HUDEP-2 (cell line): ENCODE measurements at regions not wholly inside any gene's neighbourhood (a gene's known extent, or its start where the extent isn't known, plus 50 kb on each side); places are given as distances from the start of the nearest gene placed in this dataset.
A peak's percentile ranks its signal among the peaks of the same experiment; 100 is the strongest.

Source experiments
- DNase-seq, 76 experiments: peaks; one replicate each; lab custom pipeline; 2025; ENCODE audit not compliant: unreplicated experiment in 76 of 76; lab: John Stamatoyannopoulos, UW

GRCh38 chr16:73775841-73776388 lies 520.7 kb upstream of the PSMD7 start:
- no peak for DNase-seq

- DNase-seq: no peak
Measured at GRCh38 chr16:73771196-73772064, 525.2 kb upstream of the PSMD7 start.

GRCh38 chr16:73768786-73769203 lies 527.8 kb upstream of the PSMD7 start:
- no peak for DNase-seq

DNA sequence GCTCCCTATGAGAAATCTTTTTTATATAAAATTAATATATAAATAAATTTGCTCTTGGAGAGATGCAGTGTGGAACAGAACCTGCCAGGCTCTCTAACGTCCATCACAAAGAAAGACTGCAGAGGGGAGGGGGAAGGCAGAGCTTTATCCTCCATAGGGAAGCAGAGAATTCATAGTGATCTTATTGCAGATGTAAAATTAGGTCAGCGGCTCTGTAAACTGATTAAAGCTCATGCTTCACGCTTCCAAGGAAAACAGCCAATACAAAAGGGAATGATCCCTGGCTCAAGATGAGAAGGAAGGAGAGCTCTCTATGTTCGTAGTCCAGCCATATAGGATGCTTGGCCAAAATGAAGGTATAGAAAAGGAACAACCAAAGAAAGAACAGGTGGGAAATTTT lies 532.3 kb upstream of the PSMD7 start:
- no peak for DNase-seq

DNA sequence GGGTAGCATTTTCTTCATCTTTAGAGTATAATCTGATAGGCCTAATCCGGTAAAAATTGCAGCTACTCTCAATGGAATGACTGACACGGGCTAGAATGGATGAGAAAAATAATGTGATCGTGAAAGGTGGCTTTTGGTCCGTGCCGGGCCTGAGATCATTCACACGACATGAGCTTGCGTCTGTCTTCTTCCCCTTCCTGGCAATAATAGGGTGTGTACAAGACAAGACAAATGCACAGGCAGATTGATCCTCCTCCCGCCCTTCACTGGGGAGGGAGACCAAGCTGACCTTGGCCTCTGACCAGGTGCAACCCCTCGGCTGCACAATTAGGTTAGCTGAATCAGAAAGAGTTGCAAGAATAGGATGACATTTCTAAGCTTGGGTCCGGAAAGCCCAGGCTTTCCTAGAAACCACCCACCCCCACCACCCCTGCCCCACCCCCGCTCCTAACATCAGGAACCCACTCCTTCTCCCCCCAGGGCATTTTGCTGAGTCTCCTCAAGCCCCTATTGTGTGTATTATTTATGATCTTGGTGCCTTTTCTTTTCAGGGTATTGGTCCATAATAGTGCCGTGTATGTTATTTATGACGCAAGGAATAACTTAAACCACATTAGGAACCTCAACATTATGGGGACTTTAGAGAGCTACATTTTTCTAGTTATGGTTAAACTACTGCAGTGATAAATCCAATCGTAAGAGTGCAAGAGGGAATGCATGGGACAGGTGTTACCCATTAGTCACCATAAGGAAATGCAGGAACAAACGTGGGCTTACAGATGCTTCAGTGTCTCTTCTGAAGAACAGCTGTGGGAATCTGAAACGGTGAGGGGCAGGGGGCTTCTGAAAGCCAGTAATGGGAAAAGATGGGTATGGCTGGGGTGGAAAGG lies 540.1 kb upstream of the PSMD7 start:
- no peak for DNase-seq

- no peak for DNase-seq
Measured at GRCh38 chr16:73753931-73754330, 542.7 kb upstream of the PSMD7 start.

DNA sequence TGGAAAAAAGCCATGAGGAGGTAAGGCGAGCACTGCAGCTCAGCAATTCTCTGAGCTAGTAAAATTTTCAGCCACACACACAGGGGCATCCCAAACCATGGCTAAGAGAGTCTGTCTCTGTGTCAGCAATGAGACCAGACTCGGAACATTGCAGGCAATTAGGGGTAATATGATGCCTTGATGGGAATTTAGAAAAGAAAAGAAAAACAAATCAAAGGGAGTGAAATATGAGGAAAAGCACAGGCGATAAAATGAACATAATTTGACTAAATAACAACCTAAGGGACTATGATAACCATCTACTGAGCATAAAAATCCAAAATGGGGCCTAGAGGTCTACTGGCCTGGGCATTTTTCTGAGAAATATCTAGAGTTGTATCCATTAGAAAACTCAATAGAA lies 546.0 kb upstream of the PSMD7 start:
- DNase-seq: no peak

GRCh38 chr16:73747328-73747727 lies 549.3 kb upstream of the PSMD7 start:
- no peak for DNase-seq

- no peak for DNase-seq
Measured at GRCh38 chr16:73746554-73746953, 550.1 kb upstream of the PSMD7 start.

DNA sequence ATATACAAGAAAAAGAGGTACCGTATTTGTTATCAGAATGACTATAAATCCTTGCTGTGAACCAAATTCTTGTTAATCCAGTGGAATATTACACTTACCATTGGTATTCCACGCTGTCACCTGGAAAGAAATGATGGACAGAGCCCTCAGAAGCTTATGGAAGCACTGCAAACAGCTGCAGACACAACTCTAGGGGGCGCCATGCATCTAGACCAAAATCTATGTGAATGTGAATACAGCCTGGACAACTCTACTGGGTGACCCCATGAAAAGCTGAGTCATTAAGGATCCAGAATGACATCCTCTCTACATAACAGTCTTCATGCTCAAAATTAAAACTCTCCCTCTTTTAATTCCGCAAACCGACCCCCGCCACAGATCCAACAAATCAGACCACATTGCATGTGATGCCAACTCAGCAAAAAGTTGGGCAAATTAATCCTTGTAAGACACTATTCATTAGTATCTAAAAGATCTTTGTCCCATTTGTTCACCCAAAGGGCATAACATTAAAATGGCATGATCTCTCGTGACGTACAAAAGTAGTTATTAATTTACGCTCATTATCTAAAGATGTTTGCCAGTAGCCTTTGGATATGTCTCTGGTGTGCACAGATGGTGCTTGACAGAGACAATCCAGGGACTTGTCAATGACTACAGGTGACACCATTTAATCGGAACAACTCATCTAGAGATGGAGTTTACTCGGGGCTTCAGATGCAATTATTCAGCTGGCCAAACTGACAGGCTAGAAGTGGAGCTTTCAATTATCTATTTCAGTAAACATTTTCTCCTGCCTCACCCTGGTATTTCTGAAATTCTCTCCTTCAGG lies 552.7 kb upstream of the PSMD7 start:
- peak in 1 of 76 experiments; percentile 7 for DNase-seq

GRCh38 chr16:73739049-73739769 lies 557.4 kb upstream of the PSMD7 start:
- DNase-seq: no peak

DNA sequence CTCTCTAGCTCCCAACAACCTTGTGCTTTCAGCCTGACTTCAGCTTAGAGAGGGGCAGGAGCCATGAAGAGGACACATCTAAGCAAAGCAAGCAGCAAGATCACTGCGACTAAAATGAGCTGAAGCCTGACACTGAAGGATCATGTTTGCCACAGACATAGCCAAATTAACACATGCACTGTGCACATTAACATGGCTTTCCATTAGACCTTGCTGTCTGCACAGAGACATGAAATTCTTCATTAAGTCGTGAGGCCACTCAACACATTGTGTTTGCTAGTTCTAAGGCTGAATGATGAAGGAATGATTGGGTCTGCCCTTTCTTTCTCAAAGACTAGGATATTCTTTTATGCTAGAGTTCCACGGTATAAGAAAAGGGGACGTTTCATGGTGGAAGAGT lies 558.3 kb upstream of the PSMD7 start:
- no peak for DNase-seq

DNA sequence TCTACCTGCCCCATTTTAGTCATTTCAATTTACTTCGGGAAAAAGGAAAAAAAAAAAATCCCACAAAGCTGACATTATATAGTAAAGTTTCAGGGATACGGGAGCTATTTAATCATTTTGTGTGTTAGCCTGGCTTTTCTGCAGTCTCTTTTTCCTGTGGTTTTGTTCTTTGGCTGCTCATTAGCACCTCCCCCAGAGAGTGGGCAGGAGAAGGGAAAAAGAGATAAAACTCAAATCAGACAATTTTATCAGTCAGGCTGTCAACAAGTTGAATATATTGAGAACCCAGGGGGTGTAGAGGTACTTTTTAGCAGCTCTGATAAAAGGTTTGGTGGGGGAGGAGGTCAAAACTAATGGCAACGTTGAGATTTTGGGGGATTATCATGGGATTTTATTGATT lies 559.0 kb upstream of the PSMD7 start:
- DNase-seq: no peak

GRCh38 chr16:73735954-73736353 lies 560.7 kb upstream of the PSMD7 start:
- no peak for DNase-seq

GRCh38 chr16:73735018-73735417 lies 561.6 kb upstream of the PSMD7 start:
- DNase-seq: no peak

DNA sequence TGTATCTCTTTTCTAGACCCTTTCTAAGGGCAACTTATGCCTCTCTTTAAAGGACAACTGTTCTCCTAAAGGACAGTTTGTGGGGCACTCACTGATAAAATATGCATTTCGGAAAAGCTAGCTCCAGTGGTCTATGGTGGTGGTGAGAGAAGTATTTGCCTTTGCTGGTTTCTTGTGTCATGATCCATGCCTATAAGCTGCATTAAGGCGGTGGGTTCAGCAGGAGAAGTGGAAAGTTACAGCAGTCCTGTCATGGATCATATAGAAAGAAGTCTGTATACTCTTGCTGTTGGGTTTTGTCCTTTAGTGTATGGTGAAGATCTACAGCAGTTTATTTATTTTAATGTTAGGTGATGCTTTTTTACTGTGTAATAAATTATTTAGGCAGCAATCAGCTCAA lies 563.9 kb upstream of the PSMD7 start:
- DNase-seq: no peak

- DNase-seq: no peak
Measured at GRCh38 chr16:73732143-73732542, 564.5 kb upstream of the PSMD7 start.

GRCh38 chr16:73730481-73731090 lies 566.0 kb upstream of the PSMD7 start:
- no peak for DNase-seq

- DNase-seq: no peak
Measured at GRCh38 chr16:73725156-73725555, 571.5 kb upstream of the PSMD7 start.

DNA sequence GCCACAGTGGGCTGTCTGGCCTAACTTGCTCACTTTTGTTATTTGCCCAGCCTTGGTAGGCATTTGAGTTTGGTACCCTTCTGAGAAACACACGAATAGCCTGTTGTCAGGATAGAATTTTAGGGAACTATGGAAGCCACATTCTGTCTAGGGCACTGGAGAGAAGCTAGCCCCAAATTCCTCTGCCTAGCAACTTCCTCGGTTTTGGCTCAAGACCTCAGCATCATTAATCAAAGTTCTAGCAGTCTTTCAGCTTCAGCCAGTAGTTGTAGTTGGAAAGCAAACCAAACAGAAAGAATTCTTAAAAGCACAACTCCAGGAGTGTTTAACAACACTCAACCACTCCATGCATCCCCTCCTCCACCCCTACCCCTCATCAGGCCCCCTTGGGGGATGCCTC lies 572.1 kb upstream of the PSMD7 start:
- DNase-seq: no peak
